ENCODE measurements at regions not wholly inside any gene's neighbourhood (a gene's known extent, or its start where the extent isn't known, plus 50 kb on each side); places are given as distances from the start of the nearest gene placed in this dataset.
A peak's percentile ranks its signal among the peaks of the same experiment; 100 is the strongest.
"Not testable (repeated sequence)": the region's sequence is repeated elsewhere in the genome, so short reads cannot be mapped to it uniquely, and the experiment has no call there.

DNA sequence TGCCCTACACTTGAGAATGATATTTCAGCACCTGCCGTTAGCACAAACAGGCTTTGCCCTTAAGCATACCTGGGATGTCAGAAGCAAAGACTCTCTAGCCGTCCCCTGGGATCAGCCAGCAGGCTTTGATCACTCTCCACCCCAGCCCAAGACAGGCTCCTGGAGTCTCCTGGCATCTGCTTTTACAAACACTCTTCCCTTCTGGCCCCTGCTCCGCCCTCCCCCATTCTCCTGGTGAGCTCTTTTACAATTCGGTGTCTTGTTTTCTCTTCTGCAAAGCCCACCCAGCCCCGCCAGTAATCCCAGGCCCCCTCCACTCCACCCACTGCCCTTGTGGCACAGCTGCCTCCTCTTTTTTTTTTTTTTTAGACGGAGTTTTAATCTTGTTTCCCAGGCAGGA, 50.4 kb downstream of the KATNIP start:
- H3K4me3 ChIP-seq (ENCODE audit: low read depth, low read length) = peak overlapping the region; percentile 15; the same call in 1 of the 2 replicates
- peak overlapping the region; percentile 70 for H3K27ac ChIP-seq
- no peaks in the 10 kb centered on the region for H3K27me3 ChIP-seq (ENCODE audit: insufficient read depth, low read depth, severe bottlenecking)
- H3K36me3 ChIP-seq = no peaks in the 10 kb centered on the region
- DNase-seq = peak; percentile 68
- no peaks in the 10 kb centered on the region for H3K9me3 ChIP-seq (ENCODE audit: severe bottlenecking)
- TF ChIP-seq, protein P1, sequence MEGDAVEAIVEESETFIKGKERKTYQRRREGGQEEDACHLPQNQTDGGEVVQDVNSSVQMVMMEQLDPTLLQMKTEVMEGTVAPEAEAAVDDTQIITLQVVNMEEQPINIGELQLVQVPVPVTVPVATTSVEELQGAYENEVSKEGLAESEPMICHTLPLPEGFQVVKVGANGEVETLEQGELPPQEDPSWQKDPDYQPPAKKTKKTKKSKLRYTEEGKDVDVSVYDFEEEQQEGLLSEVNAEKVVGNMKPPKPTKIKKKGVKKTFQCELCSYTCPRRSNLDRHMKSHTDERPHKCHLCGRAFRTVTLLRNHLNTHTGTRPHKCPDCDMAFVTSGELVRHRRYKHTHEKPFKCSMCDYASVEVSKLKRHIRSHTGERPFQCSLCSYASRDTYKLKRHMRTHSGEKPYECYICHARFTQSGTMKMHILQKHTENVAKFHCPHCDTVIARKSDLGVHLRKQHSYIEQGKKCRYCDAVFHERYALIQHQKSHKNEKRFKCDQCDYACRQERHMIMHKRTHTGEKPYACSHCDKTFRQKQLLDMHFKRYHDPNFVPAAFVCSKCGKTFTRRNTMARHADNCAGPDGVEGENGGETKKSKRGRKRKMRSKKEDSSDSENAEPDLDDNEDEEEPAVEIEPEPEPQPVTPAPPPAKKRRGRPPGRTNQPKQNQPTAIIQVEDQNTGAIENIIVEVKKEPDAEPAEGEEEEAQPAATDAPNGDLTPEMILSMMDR (IDR thresholded peaks at IDR 0.05; ENCODE audit: low read depth, low read length) = no peak

DNA sequence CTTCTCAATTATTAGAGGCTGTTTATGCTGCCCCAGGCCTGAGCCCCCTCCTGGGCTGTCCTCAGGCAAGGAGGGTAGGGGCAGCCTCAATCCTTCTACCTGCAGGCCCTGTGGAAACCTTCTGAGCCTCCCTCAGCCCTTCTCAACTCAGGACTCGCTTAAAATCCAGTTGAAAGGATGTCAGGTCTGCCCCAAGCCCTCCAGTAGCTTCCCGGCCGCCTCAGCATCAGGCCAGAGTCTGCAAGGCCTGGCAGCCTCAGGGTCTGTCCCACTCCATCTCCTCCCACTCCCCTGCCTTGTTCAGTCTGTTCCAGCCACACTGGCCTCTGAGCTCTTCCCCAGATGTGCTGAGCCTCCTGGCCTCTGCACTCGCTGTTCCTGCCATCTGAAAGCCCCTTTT, 52.2 kb downstream of the KATNIP start:
- Histone ChIP-seq H3K27ac (no peak overlapping the region), H3K27me3 (ENCODE audit: insufficient read depth, low read depth, severe bottlenecking) (no peaks in the 10 kb centered on the region), H3K9me3 (ENCODE audit: severe bottlenecking) (no peaks in the 10 kb centered on the region), H3K36me3 (no peaks in the 10 kb centered on the region), H3K4me3 (ENCODE audit: low read depth, low read length) (no peak overlapping the region)
- TF ChIP-seq, protein P1 (IDR thresholded peaks at IDR 0.05; ENCODE audit: low read depth, low read length) = no peak
- no peak for DNase-seq

DNA sequence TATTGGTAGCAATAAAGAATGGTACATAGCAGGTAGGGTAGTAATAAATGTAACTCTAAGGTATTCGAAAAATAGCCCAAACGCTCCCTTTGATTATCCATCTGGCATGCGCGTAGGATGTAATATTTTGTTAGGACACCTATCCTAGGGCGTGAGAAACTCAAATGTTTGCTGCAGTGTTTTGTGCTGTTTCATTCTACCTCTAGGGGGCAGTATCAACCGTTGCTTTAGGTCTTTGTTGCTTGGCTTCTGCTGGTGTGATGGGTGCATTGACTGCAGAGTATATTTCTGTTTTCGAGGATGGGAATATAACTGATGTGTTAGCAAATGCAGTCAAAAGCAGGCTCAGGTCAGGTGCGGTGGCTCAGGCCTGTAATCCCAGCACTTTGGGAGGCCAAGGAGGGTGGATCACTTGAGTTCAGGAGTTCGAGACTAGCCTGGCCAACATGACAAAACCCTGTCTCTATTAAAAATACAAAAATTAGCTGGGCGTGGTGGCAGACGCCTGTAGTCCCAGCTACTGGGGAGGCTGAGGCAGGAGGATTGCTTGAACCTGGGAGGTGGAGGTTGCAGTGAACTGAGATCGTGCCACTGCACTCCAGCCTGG, 55.7 kb downstream of the KATNIP start:
- not testable (repeated sequence) for H3K4me3 ChIP-seq (ENCODE audit: low read depth, low read length); H3K36me3 ChIP-seq; H3K9me3 ChIP-seq (ENCODE audit: severe bottlenecking); H3K27ac ChIP-seq; H3K27me3 ChIP-seq (ENCODE audit: insufficient read depth, low read depth, severe bottlenecking)
- peak; percentile 53 for DNase-seq
- TF ChIP-seq, protein P1 (IDR thresholded peaks at IDR 0.05; ENCODE audit: low read depth, low read length) = peak; percentile 81

DNA sequence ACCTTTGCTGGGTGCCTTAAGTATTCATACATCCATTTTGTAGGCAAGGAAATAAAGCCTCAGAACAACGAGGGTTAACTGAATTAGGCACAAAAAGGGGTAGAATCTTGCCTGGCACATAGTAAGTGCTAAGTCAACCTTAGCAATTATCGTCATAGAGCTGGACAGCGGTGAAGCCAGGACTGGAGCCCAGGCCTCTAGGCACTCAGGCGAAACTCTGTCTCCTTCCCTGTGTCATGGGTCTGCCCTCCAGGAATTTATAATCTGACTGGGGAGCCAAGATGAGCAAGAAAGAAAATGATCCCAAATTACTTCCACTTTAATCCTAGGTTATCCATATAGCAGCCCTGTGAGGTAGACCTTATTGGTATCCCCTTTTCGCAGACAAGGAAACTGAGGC, 61.4 kb downstream of the KATNIP start:
- TF ChIP-seq, protein P1 (IDR thresholded peaks at IDR 0.05; ENCODE audit: low read depth, low read length) = no peak
- DNase-seq = no peak
- Histone ChIP-seq H3K4me3 (ENCODE audit: low read depth, low read length) (no peak overlapping the region), H3K27ac (no peak overlapping the region), H3K27me3 (ENCODE audit: insufficient read depth, low read depth, severe bottlenecking) (no peaks in the 10 kb centered on the region), H3K36me3 (no peaks in the 10 kb centered on the region), H3K9me3 (ENCODE audit: severe bottlenecking) (no peaks in the 10 kb centered on the region)

DNA sequence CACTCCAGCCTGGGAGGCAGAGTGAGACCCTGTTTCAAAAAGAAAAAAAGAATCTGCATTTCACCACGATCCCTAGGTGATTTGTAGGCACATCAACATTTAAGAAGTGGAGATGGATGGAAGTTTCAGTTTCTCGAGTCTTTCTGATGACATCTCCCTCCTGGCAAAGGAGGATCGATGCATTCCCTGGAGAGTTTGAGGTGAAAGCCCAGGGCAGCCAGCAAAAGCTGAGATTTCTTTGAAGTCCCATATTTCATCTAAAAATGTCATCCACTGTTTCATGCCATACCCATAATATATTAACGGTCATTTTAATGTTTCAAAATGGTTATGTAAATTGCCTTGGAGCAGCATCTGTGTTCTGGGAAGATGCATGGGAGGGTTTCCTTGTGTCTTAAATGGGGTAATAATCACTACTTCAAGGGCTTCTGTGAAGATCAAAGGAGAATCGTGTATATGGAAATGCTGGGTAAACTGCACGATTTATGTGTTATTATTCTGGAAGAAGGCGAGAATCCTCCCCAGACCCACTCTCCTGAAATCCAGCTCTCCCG, 63.4 kb downstream of the KATNIP start:
- Histone ChIP-seq H3K27ac (no peak overlapping the region), H3K9me3 (ENCODE audit: severe bottlenecking) (no peaks in the 10 kb centered on the region), H3K36me3 (no peaks in the 10 kb centered on the region), H3K27me3 (ENCODE audit: insufficient read depth, low read depth, severe bottlenecking) (no peaks in the 10 kb centered on the region), H3K4me3 (ENCODE audit: low read depth, low read length) (no peak overlapping the region)
- TF ChIP-seq, protein P1 (IDR thresholded peaks at IDR 0.05; ENCODE audit: low read depth, low read length) = no peak
- DNase-seq = no peak

DNA sequence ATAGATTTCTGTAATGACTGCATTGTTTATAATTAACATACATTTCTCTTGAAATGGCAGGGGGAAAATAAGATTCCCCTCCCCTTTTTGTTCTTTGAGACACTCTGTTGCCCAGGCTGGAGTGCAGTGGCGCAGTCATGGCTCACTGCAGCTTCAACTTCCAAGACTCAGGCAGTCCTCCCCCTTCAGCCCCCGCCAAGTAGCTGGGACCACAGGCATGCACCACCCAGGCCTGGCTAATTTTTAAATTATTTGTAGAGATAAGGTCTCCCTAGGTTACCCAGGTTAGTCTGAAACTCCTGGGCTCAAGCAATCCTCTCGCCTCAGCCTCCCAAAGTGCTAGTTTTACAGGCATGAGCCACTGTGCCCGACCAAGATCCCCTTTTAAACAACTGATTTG, 67.7 kb downstream of the KATNIP start:
- peaks cover 4% of the 10 kb centered on the region for H3K9me3 ChIP-seq (ENCODE audit: severe bottlenecking)
- no peak overlapping the region for H3K4me3 ChIP-seq (ENCODE audit: low read depth, low read length)
- no peak overlapping the region; the same call in 1 of the 2 replicates for H3K27ac ChIP-seq
- H3K36me3 ChIP-seq = peaks cover 3% of the 10 kb centered on the region; the same call in 1 of the 2 replicates
- no peak for DNase-seq
- no peaks in the 10 kb centered on the region for H3K27me3 ChIP-seq (ENCODE audit: insufficient read depth, low read depth, severe bottlenecking)
- TF ChIP-seq, protein P1 (IDR thresholded peaks at IDR 0.05; ENCODE audit: low read depth, low read length) = no peak
